ENCODE measurements at regions not wholly inside any gene's neighbourhood (a gene's known extent, or its start where the extent isn't known, plus 50 kb on each side); places are given as distances from the start of the nearest gene placed in this dataset.

GRCh38 chrX:140167551-140167950, 202.2 kb upstream of the CXorf66 start:
- no peaks in the 10 kb centered on the region for H3K36me3 ChIP-seq
- TF ChIP-seq EP300 (IDR thresholded peaks at IDR 0.05) (no peak), POLR2A (IDR thresholded peaks at IDR 0.05) (no peak)
- TF ChIP-seq, protein P1, sequence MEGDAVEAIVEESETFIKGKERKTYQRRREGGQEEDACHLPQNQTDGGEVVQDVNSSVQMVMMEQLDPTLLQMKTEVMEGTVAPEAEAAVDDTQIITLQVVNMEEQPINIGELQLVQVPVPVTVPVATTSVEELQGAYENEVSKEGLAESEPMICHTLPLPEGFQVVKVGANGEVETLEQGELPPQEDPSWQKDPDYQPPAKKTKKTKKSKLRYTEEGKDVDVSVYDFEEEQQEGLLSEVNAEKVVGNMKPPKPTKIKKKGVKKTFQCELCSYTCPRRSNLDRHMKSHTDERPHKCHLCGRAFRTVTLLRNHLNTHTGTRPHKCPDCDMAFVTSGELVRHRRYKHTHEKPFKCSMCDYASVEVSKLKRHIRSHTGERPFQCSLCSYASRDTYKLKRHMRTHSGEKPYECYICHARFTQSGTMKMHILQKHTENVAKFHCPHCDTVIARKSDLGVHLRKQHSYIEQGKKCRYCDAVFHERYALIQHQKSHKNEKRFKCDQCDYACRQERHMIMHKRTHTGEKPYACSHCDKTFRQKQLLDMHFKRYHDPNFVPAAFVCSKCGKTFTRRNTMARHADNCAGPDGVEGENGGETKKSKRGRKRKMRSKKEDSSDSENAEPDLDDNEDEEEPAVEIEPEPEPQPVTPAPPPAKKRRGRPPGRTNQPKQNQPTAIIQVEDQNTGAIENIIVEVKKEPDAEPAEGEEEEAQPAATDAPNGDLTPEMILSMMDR (IDR thresholded peaks at IDR 0.05): no peak
- WGBS, 2 donors: 56 to 75% methylated on average over 2 of the region's 2 CpGs
- no peaks in the 10 kb centered on the region for H3K9me3 ChIP-seq
- DNase-seq (ENCODE audit: low spot score in 2 of 2): no peak
- H3K4me1 ChIP-seq: no peaks in the 10 kb centered on the region
- H3K27ac ChIP-seq: no peak overlapping the region
- no peaks in the 10 kb centered on the region for H3K27me3 ChIP-seq
- H3K4me3 ChIP-seq: no peak overlapping the region

DNA sequence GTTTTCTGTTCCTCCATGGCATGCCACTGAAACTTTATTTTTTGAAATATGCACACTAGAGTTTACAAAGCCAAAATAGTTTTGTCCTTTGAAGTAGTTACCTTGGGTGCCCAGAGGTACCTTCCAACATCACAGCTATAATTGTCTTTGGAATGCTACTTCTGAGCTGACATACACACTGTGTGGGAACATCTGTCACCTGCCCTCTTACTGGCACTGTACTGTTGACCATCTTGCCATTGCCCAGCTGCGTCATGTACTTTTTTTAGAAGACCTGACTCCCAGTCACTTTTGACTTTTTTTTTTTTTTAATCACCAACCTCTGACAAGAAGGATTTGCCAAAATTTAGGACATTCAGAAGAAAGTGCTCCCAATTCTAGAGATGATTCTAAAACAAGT, 200.5 kb upstream of the CXorf66 start:
- H3K36me3 ChIP-seq: no peaks in the 10 kb centered on the region
- no peaks in the 10 kb centered on the region for H3K27me3 ChIP-seq
- no peaks in the 10 kb centered on the region for H3K9me3 ChIP-seq
- 75 to 95% methylated on average over 1 of the region's 1 CpG for WGBS, 2 donors
- H3K27ac ChIP-seq: no peak overlapping the region
- TF ChIP-seq EP300 (IDR thresholded peaks at IDR 0.05) (no peak), POLR2A (IDR thresholded peaks at IDR 0.05) (no peak)
- TF ChIP-seq, protein P1 (IDR thresholded peaks at IDR 0.05): no peak
- no peak overlapping the region for H3K4me3 ChIP-seq
- H3K4me1 ChIP-seq: no peaks in the 10 kb centered on the region
- no peak for DNase-seq (ENCODE audit: low spot score in 2 of 2)

GRCh38 chrX:140164391-140164790, 199.1 kb upstream of the CXorf66 start:
- no peaks in the 10 kb centered on the region for H3K27me3 ChIP-seq
- H3K36me3 ChIP-seq: no peaks in the 10 kb centered on the region
- H3K9me3 ChIP-seq: no peaks in the 10 kb centered on the region
- no peak overlapping the region for H3K27ac ChIP-seq
- TF ChIP-seq EP300 (IDR thresholded peaks at IDR 0.05): no peak
- TF ChIP-seq POLR2A (IDR thresholded peaks at IDR 0.05): no peak
- TF ChIP-seq, protein P1 (IDR thresholded peaks at IDR 0.05): no peak
- WGBS, 2 donors: 61 to 87% methylated on average over 4 to 5 of the region's 5 CpGs
- H3K4me1 ChIP-seq: no peaks in the 10 kb centered on the region
- H3K4me3 ChIP-seq: no peak overlapping the region
- no peak for DNase-seq (ENCODE audit: low spot score in 2 of 2)

GRCh38 chrX:140163371-140164159, 198.2 kb upstream of the CXorf66 start:
- Histone ChIP-seq H3K27me3 (no peaks in the 10 kb centered on the region), H3K9me3 (no peaks in the 10 kb centered on the region), H3K4me1 (no peaks in the 10 kb centered on the region), H3K36me3 (no peaks in the 10 kb centered on the region), H3K27ac (no peak overlapping the region), H3K4me3 (no peak overlapping the region)
- 69 to 85% methylated on average over 3 of the region's 3 CpGs for WGBS, 2 donors
- no peak for DNase-seq (ENCODE audit: low spot score in 2 of 2)
- TF ChIP-seq POLR2A (IDR thresholded peaks at IDR 0.05) (no peak), EP300 (IDR thresholded peaks at IDR 0.05) (no peak)
- TF ChIP-seq, protein P1 (IDR thresholded peaks at IDR 0.05): no peak

GRCh38 chrX:140157611-140158010, 192.3 kb upstream of the CXorf66 start:
- no peak overlapping the region for H3K4me3 ChIP-seq
- no peaks in the 10 kb centered on the region for H3K4me1 ChIP-seq
- H3K9me3 ChIP-seq: peaks cover 0 to 5% (median 0%) of the 10 kb centered on the region in 4 donors
- no peaks in the 10 kb centered on the region for H3K27me3 ChIP-seq
- 19 to 29% methylated on average over 4 of the region's 4 CpGs for WGBS, 2 donors
- H3K27ac ChIP-seq: no peak overlapping the region
- TF ChIP-seq EP300 (IDR thresholded peaks at IDR 0.05) (no peak), POLR2A (IDR thresholded peaks at IDR 0.05) (no peak)
- TF ChIP-seq, protein P1 (IDR thresholded peaks at IDR 0.05): no peak
- no peak for DNase-seq (ENCODE audit: low spot score in 2 of 2)
- no peaks in the 10 kb centered on the region for H3K36me3 ChIP-seq
